KBM-7 (cell line): ENCODE measurements at regions not wholly inside any gene's neighbourhood (a gene's known extent, or its start where the extent isn't known, plus 50 kb on each side); places are given as distances from the start of the nearest gene placed in this dataset.
"Not testable (repeated sequence)": the region's sequence is repeated elsewhere in the genome, so short reads cannot be mapped to it uniquely, and the experiment has no call there.

Experiments used
- DNase-seq: peaks from one replicate; pipeline ENCODE4 v3.0.0-alpha.2; 2015
- in situ Hi-C: fragments of 300-500 bp; cut with MboI; formaldehyde crosslinking; loops from 2 replicates; pipeline ENCODE4 v1.14.3; 2020; ENCODE audit warnings: low sequenced_read_pairs, low pct_unique_long_range_greater_than_20kb, mixed read lengths

DNA sequence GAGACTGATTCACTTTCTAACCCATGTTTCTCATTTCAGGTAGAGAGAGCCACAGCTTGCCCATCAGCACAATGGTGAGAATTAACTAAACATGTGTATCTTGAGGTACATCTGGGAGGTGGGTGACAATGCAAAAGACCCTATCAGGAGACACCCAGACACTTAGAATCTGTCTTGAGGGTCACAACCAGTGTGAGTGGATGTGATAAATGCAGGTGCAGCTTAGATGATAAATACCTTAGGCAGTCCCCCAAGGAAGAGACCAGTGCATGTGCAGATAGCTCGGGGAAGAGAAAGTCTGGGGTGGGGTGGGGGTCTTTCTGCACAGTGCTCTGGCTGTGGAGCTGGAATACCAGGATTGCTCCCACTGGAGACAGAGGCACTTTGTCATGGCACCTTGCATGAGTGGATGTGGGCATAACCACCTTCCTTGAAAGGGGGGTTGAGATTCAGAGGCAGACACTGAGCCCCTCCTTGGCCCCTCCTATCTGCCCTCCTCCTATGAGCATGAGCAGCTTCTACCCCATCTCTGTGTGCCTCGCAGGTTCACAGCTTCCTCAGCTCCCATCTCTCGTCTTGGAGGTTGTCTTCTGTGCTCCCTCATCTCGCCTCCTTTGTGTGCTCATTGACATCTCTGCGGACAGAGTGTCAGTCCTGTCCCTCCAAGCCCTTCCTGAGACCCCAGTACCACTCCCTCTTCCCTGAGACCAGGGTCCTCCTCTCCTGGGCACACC, 349.8 kb downstream of the TCERG1L start:
- in situ Hi-C loops = no loop called here
- no peak for DNase-seq

DNA sequence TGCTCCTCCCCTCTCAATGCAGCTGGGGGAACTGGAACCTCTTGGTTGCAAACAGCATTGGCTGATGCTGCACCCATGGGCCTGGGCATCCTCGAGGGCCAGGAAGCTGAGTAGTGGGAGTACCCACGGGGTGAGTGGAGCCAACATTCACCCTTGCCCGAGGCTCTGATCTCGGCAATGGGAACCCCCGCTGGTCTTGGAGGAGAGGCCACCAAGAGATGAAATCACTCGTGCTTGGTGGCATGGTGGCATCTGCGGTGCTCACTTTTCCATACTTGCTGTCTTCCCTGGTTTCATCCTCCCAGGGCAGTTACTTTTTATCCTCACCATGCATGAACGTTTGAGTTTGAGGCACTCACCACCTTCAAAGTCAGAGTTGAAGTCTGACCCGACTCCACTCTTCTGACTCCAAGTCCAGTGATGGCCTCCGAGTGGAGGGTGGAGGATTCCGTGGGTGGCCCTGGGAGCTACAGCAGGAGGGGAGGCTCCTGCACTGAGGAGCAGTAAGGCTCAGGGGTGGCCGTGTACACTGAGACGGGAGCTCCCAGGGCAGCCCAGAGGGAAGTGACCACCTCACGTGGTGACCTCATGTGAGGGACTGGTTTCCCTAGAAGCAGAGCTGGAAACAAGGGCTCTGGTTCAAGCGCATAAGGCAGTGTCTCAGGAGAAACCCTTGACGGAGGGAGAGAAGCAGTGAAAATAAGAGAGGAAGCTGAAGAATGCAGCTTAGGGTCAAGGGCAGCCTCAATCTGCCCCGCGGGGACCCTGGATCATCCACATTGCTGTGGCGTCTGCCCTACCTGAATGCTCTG, 349.1 kb downstream of the TCERG1L start:
- in situ Hi-C loops = no loop called here

DNA sequence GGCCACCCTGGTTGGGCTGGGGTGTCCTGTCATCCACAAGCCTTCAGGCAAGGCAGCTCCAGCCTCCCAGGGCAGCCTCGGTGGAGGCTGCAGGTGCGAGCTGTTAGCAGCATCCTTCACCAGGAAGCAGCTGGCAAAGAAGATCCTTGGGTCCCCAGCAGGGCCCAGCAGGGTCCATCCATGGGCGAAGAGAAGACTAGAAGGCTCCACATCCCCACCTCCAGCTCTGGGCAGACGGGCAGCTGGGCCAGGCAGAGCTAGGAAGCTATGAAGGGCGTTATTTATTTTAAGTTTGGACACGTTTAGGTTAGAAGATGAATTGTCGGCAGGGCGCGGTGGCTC, 348.5 kb downstream of the TCERG1L start:
- in situ Hi-C loops = no loop called here
- DNase-seq = no peak

More for the DNA sequence above, 349.1 kb downstream of the TCERG1L start:
- no peak for DNase-seq

DNA sequence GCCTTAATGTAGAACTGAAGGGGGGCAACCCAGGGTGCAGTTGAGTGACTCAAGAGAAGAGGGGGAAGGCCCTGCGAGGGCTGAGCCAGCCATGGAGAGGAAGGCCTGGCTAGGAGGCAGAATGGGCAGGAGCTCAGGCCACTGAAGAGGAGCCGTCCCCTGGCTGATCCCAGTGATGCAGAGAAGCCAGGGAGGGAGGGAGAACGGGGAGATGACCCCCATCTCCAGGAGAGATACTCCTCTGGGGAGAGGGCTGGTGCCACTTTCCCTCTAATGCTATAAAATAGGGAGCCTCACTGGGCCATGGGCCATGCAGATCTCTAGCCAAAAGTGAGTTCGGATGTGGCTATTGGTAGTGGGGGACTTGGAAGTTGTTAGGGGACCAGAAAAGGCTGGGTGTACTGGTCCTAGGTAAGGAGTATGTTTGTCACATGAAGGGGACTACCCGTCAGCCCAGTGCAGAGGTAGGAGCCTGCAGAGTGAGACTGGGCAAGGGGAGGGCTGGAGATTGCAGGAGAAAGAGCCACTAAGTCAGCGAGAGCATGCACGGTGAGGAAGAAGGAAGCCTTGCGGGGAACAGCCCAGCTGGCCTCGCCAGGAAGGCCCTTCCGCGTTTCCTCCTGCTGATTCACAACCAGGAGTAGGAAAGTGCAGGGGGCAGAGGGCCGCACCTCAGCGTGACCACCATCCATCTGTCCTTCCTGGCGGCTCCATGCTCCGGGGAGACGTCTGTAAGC, 347.6 kb downstream of the TCERG1L start:
- in situ Hi-C loops = no loop called here
- DNase-seq = no peak

DNA sequence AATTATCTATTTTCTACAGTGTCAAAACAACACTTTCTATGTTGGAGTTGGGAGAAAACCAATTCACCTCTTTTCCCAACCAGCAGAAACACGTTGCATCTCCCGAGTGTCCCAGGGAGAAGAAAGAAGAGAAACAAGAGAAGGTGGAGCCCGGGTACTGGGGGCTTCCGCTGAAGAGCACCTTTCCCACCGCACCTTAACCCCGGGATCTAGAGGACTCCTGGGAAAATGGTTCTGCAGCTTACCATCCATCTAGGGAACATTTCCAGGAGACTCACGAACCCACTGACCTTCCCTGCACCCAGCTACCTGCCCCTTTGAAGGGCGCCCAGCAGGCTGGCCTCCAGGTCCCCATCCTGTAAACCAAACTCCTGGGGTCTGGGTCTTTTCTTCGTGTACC, 346.8 kb downstream of the TCERG1L start:
- in situ Hi-C loops = no loop called here
- no peak for DNase-seq

DNA sequence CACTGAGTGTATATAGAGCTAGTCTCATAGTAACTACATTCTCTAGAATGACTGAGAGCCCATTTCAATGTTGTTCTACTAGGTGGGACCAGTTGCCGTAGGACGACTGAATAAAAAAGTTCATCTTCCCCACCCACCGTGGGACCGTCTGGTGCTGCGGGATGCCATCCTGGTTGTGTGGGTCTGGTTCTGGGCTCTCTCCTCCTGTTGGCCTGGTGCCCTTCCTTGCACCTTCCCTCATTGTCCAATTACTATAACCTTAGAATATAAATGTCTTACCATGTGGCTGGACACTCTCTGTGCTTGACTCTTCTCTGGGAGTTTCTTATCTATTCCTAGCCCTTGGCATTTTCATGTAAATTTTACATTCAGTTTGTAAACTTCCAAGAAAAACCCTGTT, 344.4 kb downstream of the TCERG1L start:
- no peak for DNase-seq

DNA sequence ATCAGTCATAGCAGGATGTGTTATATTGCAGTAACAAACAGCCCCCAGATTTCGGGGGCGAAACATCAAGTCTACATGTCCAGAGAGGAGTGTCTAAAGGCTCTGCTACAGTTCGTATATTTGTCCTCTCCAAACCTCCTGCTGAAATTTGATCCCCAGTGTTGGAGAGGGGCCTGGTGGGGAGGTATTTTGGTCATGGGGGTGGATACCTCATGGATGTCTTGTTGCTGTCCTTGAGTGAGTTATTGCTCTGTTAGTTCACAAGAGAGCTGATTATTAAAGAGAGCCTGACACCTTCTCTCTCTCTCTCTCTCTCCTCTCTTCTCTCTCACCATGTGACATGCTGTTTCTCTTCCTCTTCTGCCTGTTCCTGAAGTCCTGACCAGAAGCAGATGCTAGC, 343.7 kb downstream of the TCERG1L start:
- in situ Hi-C loops = no loop called here
- no peak for DNase-seq

More for the DNA sequence above, 344.4 kb downstream of the TCERG1L start:
- in situ Hi-C loops = no loop called here

DNA sequence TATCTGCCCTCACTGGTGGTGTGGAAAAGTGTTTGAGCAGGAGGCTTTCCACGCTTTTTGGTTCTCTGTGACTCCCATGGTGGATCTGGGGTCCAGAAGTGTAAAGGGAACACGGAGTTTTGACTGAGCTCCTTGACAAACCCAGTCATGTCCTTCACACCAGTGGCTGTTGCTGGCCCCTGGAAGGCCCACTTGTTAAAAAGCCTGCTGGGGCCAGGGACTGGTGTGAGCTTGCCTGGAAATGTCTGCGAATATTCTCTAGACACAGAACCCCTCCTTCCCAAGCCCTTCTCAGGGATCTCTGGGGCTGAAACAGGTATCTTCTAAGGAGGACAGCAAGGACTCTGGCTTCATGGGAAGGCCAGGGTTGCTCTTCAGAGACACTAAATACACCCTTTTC, 343.0 kb downstream of the TCERG1L start:
- in situ Hi-C loops = no loop called here
- no peak for DNase-seq

DNA sequence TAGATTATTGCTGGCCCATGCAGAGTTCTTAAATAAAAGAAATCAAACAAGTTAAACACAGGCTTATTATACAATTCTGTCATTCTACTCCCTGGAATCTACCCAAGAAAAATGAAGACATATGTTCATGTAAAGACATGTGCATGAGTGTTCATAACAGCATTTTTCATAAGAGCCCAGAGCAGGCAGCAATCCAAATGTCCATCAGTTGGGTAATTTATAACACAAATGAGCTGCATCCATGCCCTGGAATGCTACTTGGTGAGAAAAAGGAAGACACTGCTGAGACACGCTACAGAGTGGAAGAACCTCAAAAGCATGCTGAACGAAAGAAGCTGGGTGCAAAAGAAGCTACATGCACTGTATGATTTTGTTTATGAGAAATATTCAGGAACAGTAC, 342.6 kb downstream of the TCERG1L start:
- in situ Hi-C loops = no loop called here
- DNase-seq = no peak

DNA sequence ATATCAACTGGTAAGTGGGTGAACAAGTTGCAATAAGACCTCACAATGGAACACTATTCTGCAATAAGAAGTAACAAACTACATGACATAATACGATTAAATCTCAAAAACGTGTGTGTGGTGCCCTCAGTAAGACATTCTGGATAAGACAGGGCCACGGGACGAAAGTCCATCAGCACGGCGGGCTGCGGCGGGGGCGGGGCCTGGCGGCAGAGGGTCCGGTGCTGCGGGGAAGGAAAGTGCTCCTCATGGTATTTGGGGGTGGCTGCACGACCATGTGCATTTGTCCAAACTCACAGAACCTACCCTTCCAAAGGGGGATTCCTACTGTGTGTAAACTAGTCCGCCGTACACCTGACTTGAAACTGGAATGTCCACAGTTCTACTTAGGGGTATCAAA, 341.8 kb downstream of the TCERG1L start:
- in situ Hi-C loops = no loop called here
- DNase-seq = no peak

DNA sequence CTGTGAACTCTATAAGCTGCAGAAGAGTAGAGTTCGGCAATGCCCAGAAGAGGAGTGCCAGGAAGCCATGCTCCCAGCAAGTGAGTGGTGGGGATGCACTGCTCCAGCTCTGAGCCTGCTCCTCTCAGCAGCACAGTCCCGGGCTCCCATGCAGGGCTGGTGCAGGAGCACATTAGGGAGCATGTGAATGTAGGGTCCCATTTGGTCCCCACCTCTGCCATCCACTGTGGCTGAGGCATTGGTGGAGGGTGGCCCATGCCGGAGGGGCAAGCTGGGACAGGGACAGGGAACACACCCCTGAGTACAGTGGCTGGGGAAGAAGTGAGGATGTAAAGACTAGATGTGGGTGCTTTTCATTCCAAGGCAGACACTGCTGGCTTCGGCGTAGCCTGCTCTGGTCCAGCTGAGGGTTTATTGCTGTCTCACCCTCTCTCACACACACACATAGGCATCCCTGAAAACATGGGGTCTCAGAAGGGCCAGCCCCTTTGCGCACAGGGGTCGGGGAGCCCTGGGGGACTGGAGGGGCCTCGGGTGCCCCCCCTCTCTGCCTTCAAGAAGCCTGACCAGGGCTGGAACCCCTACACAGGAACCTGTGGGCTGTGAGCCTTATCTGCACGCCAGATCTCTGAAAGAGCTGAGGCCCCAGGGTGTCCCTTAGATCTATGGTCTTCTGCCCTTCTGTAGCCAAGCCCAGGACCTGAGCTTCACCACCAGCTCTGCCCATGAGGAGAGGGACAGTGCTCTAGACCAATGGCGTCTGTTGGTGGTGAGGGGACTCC, 341.0 kb downstream of the TCERG1L start:
- in situ Hi-C loops = no loop called here
- no peak for DNase-seq

DNA sequence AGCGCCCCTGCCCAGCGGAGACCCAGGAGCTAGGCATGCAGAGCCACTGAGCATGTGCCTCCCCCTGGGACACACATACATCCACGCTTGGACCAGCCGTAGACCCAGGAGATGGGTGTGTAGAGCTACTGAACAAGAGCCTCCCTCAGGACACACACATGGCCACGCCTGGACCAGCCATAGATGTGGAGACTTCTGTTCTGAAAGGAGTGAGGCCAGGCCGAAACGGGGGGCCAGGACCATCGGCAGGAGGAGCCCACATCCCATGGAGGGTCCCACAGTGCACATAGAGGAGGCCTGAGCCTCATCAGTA, 340.4 kb downstream of the TCERG1L start:
- in situ Hi-C loops = no loop called here

DNA sequence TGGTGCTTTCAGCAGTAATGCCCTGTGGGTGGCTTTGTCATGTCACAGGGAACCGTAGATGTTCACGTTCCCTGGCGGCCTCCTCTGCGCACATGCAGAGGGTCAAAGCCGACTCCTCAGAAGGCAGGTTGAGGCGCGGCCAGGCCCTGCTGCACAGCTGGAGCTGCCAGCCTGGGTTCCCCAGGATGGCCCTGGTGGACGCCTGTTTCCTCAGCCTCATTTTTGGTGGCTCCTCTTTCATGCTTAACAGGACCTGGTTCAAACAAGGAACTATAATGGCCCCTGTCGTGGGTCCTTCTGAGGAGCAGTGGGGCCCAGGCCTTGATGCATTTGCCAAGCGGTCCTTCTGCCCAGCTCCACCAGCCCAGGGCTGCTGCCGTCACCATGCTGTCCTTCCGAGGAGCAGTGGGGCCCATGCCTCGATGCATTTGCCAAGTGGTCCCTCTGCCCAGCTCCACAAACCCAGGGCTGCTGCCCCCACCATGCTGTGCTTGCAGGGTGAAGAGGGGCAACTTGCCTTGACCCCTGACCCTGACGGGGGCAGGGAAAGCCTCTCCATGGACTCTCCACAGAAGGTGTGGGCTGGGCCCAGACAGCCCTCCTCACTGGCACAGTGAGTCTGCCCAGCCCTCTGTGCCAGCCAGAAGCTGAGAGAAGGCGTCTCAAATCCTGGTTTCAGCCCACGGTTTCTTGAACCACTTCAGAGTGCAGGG, 338.2 kb downstream of the TCERG1L start:
- in situ Hi-C loops = no loop called here
- no peak for DNase-seq

More for the DNA sequence above, 340.4 kb downstream of the TCERG1L start:
- no peak for DNase-seq

DNA sequence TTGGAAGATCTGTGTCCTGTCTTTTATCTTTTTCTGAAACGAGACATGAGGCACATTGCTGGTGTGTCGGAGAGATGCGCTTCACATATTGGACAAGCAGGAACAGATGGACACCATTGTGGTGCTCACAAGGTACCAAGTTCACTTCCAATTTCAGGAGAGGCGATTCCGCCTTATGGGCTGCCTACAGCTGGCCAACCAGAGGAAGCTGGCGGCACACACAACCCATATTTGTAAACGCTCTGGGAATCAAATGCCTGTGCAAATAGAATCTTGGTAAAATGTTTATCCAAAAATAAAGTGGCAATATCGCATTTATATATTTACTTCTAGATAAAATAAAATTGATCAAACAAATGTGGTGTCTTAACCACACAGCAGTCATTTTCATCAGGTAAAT, 337.4 kb downstream of the TCERG1L start:
- no peak for DNase-seq
- in situ Hi-C loops = no loop called here

DNA sequence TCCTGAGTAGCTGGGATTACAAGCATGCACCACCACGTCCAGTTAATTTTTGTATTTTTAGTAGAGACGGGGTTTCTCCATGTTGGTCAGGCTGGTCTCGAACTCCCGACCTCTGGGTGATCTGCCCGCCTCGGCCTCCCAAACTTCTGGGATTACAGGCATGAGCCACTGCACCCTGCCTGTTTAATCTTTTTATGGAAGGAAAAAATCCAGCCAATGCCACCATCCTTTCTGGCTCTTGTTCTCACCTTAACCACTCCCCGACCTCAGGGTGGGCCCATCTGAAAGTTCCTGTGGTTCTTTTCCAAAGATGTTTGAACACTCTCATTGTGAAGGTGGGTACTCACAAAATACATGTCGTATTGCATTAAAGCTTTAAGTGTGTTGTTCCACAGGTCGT, 336.2 kb downstream of the TCERG1L start:
- DNase-seq, in situ Hi-C loops: not testable (repeated sequence)

DNA sequence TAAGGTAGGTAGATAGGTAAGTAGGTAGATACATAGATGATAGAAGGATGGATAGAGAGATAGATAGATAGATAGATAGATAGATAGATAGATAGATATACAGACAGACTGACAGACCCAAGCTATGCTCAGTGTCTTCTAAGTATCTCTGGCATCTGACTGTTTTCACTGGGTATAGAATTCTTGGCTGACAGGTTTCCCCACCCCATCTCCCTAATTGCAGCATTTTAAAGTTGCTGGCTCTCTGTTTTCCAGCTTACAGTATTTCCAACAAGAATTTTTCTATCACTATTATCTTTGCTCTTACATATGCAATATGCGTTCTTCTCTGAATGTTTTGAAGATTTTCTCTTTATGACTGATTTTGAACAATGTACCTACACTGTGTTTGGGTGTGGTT, 328.7 kb downstream of the TCERG1L start:
- in situ Hi-C loops = no loop called here
- DNase-seq = no peak

DNA sequence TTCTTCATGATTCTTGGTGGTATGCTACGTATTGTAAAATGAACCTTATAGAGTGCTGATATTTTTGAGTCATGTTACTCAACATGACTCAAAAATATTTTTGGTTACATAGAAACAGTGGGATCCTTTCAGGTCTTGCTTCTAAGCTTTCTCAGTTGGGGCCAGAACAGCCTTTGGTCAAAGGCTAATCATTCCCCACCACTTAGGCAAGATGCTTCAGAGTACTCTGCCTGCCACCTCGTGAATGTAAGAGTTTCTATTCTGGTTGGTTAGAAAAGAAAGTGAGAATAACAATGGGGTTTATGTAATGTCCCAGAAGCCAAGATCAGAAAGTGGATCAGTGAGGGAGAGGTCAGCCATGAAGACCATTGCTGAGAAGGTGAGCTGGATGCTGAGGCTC, 327.8 kb downstream of the TCERG1L start:
- in situ Hi-C loops = no loop called here
- DNase-seq = no peak

DNA sequence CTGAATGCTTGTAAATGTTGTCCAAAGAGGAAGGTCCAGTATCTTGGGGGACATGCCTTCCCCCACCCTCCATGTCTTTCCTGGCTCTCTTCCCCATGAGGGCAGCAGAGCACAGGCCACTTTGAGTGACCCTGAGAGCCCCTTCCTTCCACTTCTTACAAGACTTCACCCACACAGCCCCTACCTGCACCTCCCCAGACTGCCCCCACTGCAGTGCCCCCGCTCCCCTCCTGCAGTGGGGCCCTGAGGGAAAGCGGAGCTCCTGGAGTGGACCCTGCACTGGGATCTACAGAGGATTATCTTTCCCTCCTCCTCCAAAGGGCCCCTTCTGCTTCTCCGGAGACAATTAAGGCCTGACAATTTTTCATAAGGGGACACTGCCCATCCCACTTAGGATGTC, 326.8 kb downstream of the TCERG1L start:
- DNase-seq = no peak
- in situ Hi-C loops = no loop called here

DNA sequence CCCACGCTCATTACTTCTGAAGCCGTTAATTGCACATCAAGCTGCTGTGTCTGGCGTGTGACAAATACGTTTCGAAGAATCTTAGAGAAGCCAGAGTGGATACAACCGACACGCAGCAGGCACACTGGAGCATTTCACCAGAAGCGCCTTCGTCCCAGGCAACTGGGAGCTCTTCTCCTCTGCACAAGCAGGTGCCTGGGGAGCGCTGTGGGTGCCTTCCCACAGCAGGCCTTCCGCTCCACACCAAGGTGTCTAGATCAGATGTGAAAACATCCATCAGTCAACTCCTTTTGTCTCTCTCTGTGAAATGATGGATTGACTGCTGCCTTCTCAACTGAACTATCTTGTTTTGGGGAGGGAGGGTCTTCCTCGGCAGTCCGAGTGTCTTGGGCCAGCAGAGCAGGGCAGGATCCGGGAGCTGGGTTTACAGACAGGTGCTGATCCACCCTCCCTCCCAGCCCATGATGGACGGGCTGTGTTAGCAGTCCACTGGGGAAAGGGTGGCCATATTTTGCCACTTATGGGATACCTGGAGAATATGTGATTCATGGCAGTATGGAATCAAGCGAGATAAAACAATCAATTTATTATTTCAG, 326.3 kb downstream of the TCERG1L start:
- in situ Hi-C loops = no loop called here
- no peak for DNase-seq
